ENCODE measurements at regions not wholly inside any gene's neighbourhood (a gene's known extent, or its start where the extent isn't known, plus 50 kb on each side); places are given as distances from the start of the nearest gene placed in this dataset.

DNA sequence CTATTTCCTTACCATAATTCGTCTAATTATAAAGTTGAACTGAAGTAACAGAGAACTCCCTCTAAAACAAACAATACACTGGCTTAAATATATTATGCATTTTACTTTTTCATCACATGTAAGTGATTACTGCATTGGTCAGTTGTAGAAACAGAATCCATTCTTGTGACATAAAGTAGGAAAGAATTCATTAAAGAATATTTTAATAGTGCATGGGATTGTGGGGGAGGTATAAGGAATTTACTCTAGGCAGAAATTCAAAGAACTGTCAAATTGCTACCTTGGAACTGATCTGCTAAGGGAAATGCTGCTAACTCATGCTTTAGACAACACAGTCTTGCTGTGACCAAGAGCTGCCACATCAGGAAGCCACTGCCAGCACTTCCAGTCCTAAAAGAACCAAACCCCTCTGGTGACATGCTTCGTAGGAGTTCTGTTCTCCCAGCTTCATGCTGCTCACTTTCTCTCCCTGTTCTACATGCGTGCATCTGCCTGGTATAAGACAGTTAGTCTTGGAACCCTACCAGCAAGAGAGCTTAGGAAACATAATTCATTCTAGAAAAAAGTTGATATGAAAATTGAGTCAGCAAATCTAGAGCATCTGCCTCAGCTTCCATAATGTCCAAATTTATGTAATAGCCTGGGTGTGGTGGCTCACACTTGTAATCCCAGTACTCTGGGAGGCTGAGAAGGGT, 1137.6 kb upstream of the NXPH2 start:
- TF ChIP-seq, protein P1, sequence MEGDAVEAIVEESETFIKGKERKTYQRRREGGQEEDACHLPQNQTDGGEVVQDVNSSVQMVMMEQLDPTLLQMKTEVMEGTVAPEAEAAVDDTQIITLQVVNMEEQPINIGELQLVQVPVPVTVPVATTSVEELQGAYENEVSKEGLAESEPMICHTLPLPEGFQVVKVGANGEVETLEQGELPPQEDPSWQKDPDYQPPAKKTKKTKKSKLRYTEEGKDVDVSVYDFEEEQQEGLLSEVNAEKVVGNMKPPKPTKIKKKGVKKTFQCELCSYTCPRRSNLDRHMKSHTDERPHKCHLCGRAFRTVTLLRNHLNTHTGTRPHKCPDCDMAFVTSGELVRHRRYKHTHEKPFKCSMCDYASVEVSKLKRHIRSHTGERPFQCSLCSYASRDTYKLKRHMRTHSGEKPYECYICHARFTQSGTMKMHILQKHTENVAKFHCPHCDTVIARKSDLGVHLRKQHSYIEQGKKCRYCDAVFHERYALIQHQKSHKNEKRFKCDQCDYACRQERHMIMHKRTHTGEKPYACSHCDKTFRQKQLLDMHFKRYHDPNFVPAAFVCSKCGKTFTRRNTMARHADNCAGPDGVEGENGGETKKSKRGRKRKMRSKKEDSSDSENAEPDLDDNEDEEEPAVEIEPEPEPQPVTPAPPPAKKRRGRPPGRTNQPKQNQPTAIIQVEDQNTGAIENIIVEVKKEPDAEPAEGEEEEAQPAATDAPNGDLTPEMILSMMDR (IDR thresholded peaks at IDR 0.05; ENCODE audit: insufficient read depth, low read length, poor library complexity, severe bottlenecking): no peak
- TF ChIP-seq EZH2phosphoT487 (conservative IDR thresholded peaks at IDR 0.05; ENCODE audit: low read length): no peak
